Vagina (tissue), 2 donors: ENCODE measurements at regions not wholly inside any gene's neighbourhood (a gene's known extent, or its start where the extent isn't known, plus 50 kb on each side); places are given as distances from the start of the nearest gene placed in this dataset.

Source experiments
- POLR2A ChIP-seq, 2 donors: fragments of 450-650 bp; IDR thresholded peaks; one replicate each; pipeline ENCODE4 v1.6.1; 2017; ENCODE audit warnings: antibody characterized with exemption in 2 of 2, mild to moderate bottlenecking in 2 of 2, moderate library complexity in 2 of 2
- TF ChIP-seq, protein P1 (sequence below), 3 experiments: fragments of 450-650 bp in 2 of 3; fragments of 200-600 bp in 1 of 3; sonication (generic) in 1 of 3; IDR thresholded peaks; one replicate each; pipeline ENCODE4 v1.5.1; 2017 to 2019; ENCODE audit warnings: antibody characterized with exemption in 3 of 3, mild to moderate bottlenecking in 2 of 3, moderate library complexity in 2 of 3

DNA sequence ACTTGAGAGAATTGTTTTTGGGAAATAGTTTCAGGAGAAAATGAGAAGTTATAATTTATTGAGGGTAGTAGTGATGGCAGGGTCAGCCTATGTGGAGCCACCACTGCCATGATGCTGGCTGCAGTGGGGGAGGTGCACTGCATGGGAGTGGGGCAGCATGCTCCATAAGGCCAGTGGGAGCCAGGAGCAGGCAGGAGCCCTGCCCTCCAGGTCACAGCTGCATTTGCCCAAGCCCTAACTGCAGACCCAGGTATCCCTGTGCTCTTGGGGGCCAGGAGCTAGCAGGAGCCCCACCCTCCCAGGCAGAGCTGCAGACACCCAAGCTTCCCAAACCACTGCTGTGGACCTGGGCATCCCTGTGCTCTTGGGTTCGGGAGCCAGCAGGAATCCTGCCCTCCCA, 757.3 kb upstream of the CRIM1 start:
- TF ChIP-seq, protein P1, sequence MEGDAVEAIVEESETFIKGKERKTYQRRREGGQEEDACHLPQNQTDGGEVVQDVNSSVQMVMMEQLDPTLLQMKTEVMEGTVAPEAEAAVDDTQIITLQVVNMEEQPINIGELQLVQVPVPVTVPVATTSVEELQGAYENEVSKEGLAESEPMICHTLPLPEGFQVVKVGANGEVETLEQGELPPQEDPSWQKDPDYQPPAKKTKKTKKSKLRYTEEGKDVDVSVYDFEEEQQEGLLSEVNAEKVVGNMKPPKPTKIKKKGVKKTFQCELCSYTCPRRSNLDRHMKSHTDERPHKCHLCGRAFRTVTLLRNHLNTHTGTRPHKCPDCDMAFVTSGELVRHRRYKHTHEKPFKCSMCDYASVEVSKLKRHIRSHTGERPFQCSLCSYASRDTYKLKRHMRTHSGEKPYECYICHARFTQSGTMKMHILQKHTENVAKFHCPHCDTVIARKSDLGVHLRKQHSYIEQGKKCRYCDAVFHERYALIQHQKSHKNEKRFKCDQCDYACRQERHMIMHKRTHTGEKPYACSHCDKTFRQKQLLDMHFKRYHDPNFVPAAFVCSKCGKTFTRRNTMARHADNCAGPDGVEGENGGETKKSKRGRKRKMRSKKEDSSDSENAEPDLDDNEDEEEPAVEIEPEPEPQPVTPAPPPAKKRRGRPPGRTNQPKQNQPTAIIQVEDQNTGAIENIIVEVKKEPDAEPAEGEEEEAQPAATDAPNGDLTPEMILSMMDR (IDR thresholded peaks at IDR 0.05): no peak
- no peak for TF ChIP-seq POLR2A (IDR thresholded peaks at IDR 0.05)
